ENCODE measurements at regions not wholly inside any gene's neighbourhood (a gene's known extent, or its start where the extent isn't known, plus 50 kb on each side); places are given as distances from the start of the nearest gene placed in this dataset.

DNA sequence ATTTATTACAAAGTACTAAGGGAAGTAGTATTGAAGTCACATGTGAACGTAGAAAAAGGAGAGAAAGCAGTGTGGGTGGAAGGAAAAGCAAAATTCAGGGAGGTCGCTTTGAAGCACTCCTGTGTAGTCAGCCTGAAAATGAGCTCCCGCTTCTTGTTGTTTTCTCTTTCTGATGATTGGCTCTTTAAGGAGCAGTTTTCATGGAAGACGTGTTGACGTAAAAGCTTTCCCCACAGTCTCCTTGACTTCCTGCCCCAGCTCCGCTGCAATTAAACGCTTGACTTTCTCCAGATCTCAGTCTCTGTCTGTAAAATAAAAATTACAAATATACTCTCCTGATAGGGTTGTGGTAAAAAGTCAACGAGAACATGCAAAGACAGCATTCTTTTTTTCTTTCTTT, 661.5 kb upstream of the ZP4 start:
- TF ChIP-seq, protein P1, sequence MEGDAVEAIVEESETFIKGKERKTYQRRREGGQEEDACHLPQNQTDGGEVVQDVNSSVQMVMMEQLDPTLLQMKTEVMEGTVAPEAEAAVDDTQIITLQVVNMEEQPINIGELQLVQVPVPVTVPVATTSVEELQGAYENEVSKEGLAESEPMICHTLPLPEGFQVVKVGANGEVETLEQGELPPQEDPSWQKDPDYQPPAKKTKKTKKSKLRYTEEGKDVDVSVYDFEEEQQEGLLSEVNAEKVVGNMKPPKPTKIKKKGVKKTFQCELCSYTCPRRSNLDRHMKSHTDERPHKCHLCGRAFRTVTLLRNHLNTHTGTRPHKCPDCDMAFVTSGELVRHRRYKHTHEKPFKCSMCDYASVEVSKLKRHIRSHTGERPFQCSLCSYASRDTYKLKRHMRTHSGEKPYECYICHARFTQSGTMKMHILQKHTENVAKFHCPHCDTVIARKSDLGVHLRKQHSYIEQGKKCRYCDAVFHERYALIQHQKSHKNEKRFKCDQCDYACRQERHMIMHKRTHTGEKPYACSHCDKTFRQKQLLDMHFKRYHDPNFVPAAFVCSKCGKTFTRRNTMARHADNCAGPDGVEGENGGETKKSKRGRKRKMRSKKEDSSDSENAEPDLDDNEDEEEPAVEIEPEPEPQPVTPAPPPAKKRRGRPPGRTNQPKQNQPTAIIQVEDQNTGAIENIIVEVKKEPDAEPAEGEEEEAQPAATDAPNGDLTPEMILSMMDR (IDR thresholded peaks at IDR 0.05; ENCODE audit: insufficient read depth, low read depth, low read length), result no peak
- TF ChIP-seq EZH2 (IDR thresholded peaks at IDR 0.05; ENCODE audit: insufficient read depth, low read length), result no peak

All from astrocyte (in vitro differentiated cells and primary cell).